ENCODE measurements at regions not wholly inside any gene's neighbourhood (a gene's known extent, or its start where the extent isn't known, plus 50 kb on each side); places are given as distances from the start of the nearest gene placed in this dataset.

- no peaks in the 10 kb centered on the region for H3K79me2 ChIP-seq (ENCODE audit: insufficient read depth, low read length)
- TF ChIP-seq CTCF (IDR thresholded peaks at IDR 0.05; ENCODE audit: extremely low read depth, low read depth, low read length), result no peak
- no peaks in the 10 kb centered on the region for H4K20me1 ChIP-seq (ENCODE audit: insufficient read depth, low read length)
- H3K27ac ChIP-seq (ENCODE audit: low read depth, low read length), result no peak overlapping the region
- no peaks in the 10 kb centered on the region for H3K9me3 ChIP-seq (ENCODE audit: low read depth, low read length)
- H3K4me1 ChIP-seq (ENCODE audit: insufficient read depth, low read length), result no peaks in the 10 kb centered on the region
- no peak overlapping the region for H3K4me3 ChIP-seq (ENCODE audit: insufficient read depth, low read length)
- no peak overlapping the region for H3K4me2 ChIP-seq (ENCODE audit: insufficient read depth, low read length)
- H3K36me3 ChIP-seq (ENCODE audit: insufficient read depth, low read length), result no peaks in the 10 kb centered on the region
- no peaks in the 10 kb centered on the region for H3K27me3 ChIP-seq (ENCODE audit: insufficient read depth, low read length)
- H2AFZ ChIP-seq (ENCODE audit: low read length), result no peak overlapping the region
- no peak for DNase-seq (ENCODE audit: insufficient read length, low spot score, missing footprints)
Measured at GRCh38 chr1:82318921-82319320, 518.2 kb downstream of the ADGRL2 start.

DNA sequence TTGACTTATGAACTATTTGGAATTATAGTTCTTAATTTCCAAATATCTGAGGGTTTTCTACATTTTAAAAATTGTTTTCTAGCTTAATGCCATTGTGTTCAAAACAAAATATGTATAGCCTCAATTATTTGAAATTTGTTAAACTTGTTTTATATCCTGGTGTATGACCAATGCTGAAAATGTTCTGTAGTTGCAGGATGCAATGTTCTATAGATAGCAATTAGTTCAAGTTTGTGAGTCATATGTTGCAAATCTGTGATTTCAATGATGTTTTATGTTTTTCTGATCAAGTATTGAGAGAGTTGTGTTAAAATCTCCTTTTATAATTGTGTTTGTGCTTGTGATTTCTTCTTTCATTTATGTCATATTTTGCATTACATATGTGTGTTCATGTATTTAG, 517.5 kb downstream of the ADGRL2 start:
- Histone ChIP-seq H3K27me3 (ENCODE audit: insufficient read depth, low read length) (no peaks in the 10 kb centered on the region), H3K4me2 (ENCODE audit: insufficient read depth, low read length) (no peak overlapping the region), H2AFZ (ENCODE audit: low read length) (no peak overlapping the region), H3K4me1 (ENCODE audit: insufficient read depth, low read length) (no peaks in the 10 kb centered on the region), H3K36me3 (ENCODE audit: insufficient read depth, low read length) (no peaks in the 10 kb centered on the region), H3K4me3 (ENCODE audit: insufficient read depth, low read length) (no peak overlapping the region), H3K79me2 (ENCODE audit: insufficient read depth, low read length) (no peaks in the 10 kb centered on the region), H3K9me3 (ENCODE audit: low read depth, low read length) (no peaks in the 10 kb centered on the region), H4K20me1 (ENCODE audit: insufficient read depth, low read length) (no peaks in the 10 kb centered on the region), H3K27ac (ENCODE audit: low read depth, low read length) (no peak overlapping the region)
- no peak for TF ChIP-seq CTCF (IDR thresholded peaks at IDR 0.05; ENCODE audit: extremely low read depth, low read depth, low read length)
- DNase-seq (ENCODE audit: insufficient read length, low spot score, missing footprints), result no peak

- no peak for TF ChIP-seq CTCF (IDR thresholded peaks at IDR 0.05; ENCODE audit: extremely low read depth, low read depth, low read length)
- H3K4me1 ChIP-seq (ENCODE audit: insufficient read depth, low read length), result no peaks in the 10 kb centered on the region
- no peaks in the 10 kb centered on the region for H4K20me1 ChIP-seq (ENCODE audit: insufficient read depth, low read length)
- H3K4me3 ChIP-seq (ENCODE audit: insufficient read depth, low read length), result no peak overlapping the region
- H2AFZ ChIP-seq (ENCODE audit: low read length), result no peak overlapping the region
- no peak for DNase-seq (ENCODE audit: insufficient read length, low spot score, missing footprints)
- no peaks in the 10 kb centered on the region for H3K9me3 ChIP-seq (ENCODE audit: low read depth, low read length)
- no peak overlapping the region for H3K4me2 ChIP-seq (ENCODE audit: insufficient read depth, low read length)
- H3K27ac ChIP-seq (ENCODE audit: low read depth, low read length), result no peak overlapping the region
- H3K36me3 ChIP-seq (ENCODE audit: insufficient read depth, low read length), result no peaks in the 10 kb centered on the region
- H3K27me3 ChIP-seq (ENCODE audit: insufficient read depth, low read length), result no peaks in the 10 kb centered on the region
- no peaks in the 10 kb centered on the region for H3K79me2 ChIP-seq (ENCODE audit: insufficient read depth, low read length)
Measured at GRCh38 chr1:82317671-82318070, 516.9 kb downstream of the ADGRL2 start.

GRCh38 chr1:82299656-82300055, 498.9 kb downstream of the ADGRL2 start:
- TF ChIP-seq CTCF (IDR thresholded peaks at IDR 0.05; ENCODE audit: extremely low read depth, low read depth, low read length), result no peak
- no peaks in the 10 kb centered on the region for H3K4me1 ChIP-seq (ENCODE audit: insufficient read depth, low read length)

More at GRCh38 chr1:82299656-82300055, 498.9 kb downstream of the ADGRL2 start:
- H3K4me2 ChIP-seq (ENCODE audit: insufficient read depth, low read length), result no peak overlapping the region
- DNase-seq (ENCODE audit: insufficient read length, low spot score, missing footprints), result no peak
- H2AFZ ChIP-seq (ENCODE audit: low read length), result no peak overlapping the region
- no peaks in the 10 kb centered on the region for H3K27me3 ChIP-seq (ENCODE audit: insufficient read depth, low read length)
- no peaks in the 10 kb centered on the region for H4K20me1 ChIP-seq (ENCODE audit: insufficient read depth, low read length)
- H3K27ac ChIP-seq (ENCODE audit: low read depth, low read length), result no peak overlapping the region
- H3K4me3 ChIP-seq (ENCODE audit: insufficient read depth, low read length), result no peak overlapping the region
- H3K9me3 ChIP-seq (ENCODE audit: low read depth, low read length), result no peaks in the 10 kb centered on the region
- no peaks in the 10 kb centered on the region for H3K36me3 ChIP-seq (ENCODE audit: insufficient read depth, low read length)
- H3K79me2 ChIP-seq (ENCODE audit: insufficient read depth, low read length), result no peaks in the 10 kb centered on the region
